ENCODE measurements at regions not wholly inside any gene's neighbourhood (a gene's known extent, or its start where the extent isn't known, plus 50 kb on each side); places are given as distances from the start of the nearest gene placed in this dataset.

DNA sequence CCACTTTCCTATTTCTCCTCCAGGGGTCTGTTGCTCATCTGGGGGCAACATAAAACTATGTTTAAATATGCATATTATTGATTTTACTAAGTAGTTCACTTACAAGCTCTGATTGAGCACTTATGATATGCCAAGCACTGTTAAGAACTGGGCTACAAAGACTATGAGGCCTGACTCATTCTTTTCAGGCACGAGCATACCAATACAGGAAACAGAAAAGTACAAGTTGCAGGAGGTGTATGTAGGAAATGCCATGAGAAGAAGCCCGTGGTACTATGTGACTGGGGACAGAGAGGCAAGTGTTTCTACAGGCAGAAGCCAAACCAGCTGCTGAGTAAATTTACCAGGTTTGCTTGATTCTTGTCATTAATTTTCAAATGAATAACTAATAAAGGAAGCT is 120.4 kb upstream of the PTGFR start:
- FAIRE-seq (no peak), ATAC-seq (no peak)
- CTCF ChIA-PET (ENCODE audit: low intra/inter-chr PET ratio): no interaction called here

More for the DNA sequence above, 120.4 kb upstream of the PTGFR start:
- in situ Hi-C loops (cut with MboI) (no loop called here), intact Hi-C loops (cut with micrococcal nuclease) (no loop called here)
- no TSS peak for BruUV-seq (replicated peaks)
- Histone ChIP-seq H3K9me3 (replicated peaks; ENCODE audit: control insufficient read depth, insufficient read depth, low read depth, low read length) (no peaks in the 10 kb centered on the region), H3K4me1 (replicated peaks in 1 of 2; ENCODE audit: control insufficient read depth in 2 of 2, insufficient read depth in 2 of 2, low read length in 2 of 2) (no peaks in the 10 kb centered on the region), H3K79me2 (ENCODE audit: control insufficient read depth, insufficient read depth, low read length) (no peaks in the 10 kb centered on the region), H4K20me1 (replicated peaks; ENCODE audit: control insufficient read depth, insufficient read depth, low read length) (no peaks in the 10 kb centered on the region), H3K27ac (ENCODE audit: extremely low read depth, low read depth, low read length) (no peak overlapping the region), H3K9ac (ENCODE audit: insufficient read depth in 1 of 2, low read depth in 2 of 2, low read length in 2 of 2) (no peak overlapping the region), H3K27me3 (ENCODE audit: control insufficient read depth in 2 of 2, insufficient read depth in 2 of 2, low read length in 2 of 2) (no peaks in the 10 kb centered on the region), H2AFZ (ENCODE audit: low read depth, low read length) (no peak overlapping the region), H3K4me2 (ENCODE audit: insufficient read depth, low read length) (no peak overlapping the region), H3K9me1 (ENCODE audit: control insufficient read depth, insufficient read depth, low read length) (no peaks in the 10 kb centered on the region), H3K4me3 (no peak overlapping the region), H3K36me3 (ENCODE audit: control insufficient read depth, insufficient read depth, low read length) (no peaks in the 10 kb centered on the region)
- no peak for DNase-seq (ENCODE audit: extremely low read depth in 1 of 4, low spot score in 3 of 4)
- POLR2A ChIA-PET: no interaction called here
- TF ChIP-seq CBX8 (IDR thresholded peaks at IDR 0.05; ENCODE audit: borderline replicate concordance, extremely low read depth, low read depth, low read length, poor library complexity, severe bottlenecking): no peak
- TF ChIP-seq, protein P1, sequence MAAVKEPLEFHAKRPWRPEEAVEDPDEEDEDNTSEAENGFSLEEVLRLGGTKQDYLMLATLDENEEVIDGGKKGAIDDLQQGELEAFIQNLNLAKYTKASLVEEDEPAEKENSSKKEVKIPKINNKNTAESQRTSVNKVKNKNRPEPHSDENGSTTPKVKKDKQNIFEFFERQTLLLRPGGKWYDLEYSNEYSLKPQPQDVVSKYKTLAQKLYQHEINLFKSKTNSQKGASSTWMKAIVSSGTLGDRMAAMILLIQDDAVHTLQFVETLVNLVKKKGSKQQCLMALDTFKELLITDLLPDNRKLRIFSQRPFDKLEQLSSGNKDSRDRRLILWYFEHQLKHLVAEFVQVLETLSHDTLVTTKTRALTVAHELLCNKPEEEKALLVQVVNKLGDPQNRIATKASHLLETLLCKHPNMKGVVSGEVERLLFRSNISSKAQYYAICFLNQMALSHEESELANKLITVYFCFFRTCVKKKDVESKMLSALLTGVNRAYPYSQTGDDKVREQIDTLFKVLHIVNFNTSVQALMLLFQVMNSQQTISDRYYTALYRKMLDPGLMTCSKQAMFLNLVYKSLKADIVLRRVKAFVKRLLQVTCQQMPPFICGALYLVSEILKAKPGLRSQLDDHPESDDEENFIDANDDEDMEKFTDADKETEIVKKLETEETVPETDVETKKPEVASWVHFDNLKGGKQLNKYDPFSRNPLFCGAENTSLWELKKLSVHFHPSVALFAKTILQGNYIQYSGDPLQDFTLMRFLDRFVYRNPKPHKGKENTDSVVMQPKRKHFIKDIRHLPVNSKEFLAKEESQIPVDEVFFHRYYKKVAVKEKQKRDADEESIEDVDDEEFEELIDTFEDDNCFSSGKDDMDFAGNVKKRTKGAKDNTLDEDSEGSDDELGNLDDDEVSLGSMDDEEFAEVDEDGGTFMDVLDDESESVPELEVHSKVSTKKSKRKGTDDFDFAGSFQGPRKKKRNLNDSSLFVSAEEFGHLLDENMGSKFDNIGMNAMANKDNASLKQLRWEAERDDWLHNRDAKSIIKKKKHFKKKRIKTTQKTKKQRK (IDR thresholded peaks at IDR 0.05; ENCODE audit: borderline replicate concordance, low read depth, low read length): no peak
- no peak for TF ChIP-seq ADNP (tag; IDR thresholded peaks at IDR 0.05)
- TF ChIP-seq, protein P2, sequence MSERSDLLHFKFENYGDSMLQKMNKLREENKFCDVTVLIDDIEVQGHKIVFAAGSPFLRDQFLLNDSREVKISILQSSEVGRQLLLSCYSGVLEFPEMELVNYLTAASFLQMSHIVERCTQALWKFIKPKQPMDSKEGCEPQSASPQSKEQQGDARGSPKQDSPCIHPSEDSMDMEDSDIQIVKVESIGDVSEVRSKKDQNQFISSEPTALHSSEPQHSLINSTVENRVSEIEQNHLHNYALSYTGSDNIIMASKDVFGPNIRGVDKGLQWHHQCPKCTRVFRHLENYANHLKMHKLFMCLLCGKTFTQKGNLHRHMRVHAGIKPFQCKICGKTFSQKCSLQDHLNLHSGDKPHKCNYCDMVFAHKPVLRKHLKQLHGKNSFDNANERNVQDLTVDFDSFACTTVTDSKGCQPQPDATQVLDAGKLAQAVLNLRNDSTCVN (CRISPR knock-in tag; IDR thresholded peaks at IDR 0.05): no peak
- WGBS (ENCODE audit: insufficient coverage, low coverage, missing lambda C conversion rate): 0% methylated on average over 2 of the region's 2 CpGs

All from K562 (cell line).